DMS79 treated with DMSO at 0.1 percent for 48 hours (cell line): ENCODE measurements at regions not wholly inside any gene's neighbourhood (a gene's known extent, or its start where the extent isn't known, plus 50 kb on each side); places are given as distances from the start of the nearest gene placed in this dataset.

Experiments used
- DNase-seq: peaks from one replicate; lab custom pipeline; 2025; lab: John Stamatoyannopoulos, UW

GRCh38 chr5:2011481-2012411 is 129.0 kb upstream of the IRX4 start:
- no peak for DNase-seq

GRCh38 chr5:2010940-2011339 is 128.2 kb upstream of the IRX4 start:
- no peak for DNase-seq

GRCh38 chr5:2009986-2010914 is 127.5 kb upstream of the IRX4 start:
- no peak for DNase-seq

- no peak for DNase-seq
Measured at GRCh38 chr5:2008851-2009629, 126.3 kb upstream of the IRX4 start.

GRCh38 chr5:2007878-2008501 is 125.3 kb upstream of the IRX4 start:
- DNase-seq, result no peak

- DNase-seq, result no peak
Measured at GRCh38 chr5:2007496-2007877, 124.8 kb upstream of the IRX4 start.

GRCh38 chr5:2006971-2007291 is 124.2 kb upstream of the IRX4 start:
- DNase-seq, result no peak

- no peak for DNase-seq
Measured at GRCh38 chr5:2006193-2006970, 123.7 kb upstream of the IRX4 start.

- no peak for DNase-seq
Measured at GRCh38 chr5:2005101-2006041, 122.6 kb upstream of the IRX4 start.

GRCh38 chr5:2003690-2004365 is 121.1 kb upstream of the IRX4 start:
- DNase-seq, result no peak

GRCh38 chr5:2003206-2003605 is 120.5 kb upstream of the IRX4 start:
- no peak for DNase-seq

- DNase-seq, result no peak
Measured at GRCh38 chr5:2001300-2001699, 118.6 kb upstream of the IRX4 start.

- DNase-seq, result no peak
Measured at GRCh38 chr5:2000591-2000990, 117.9 kb upstream of the IRX4 start.

GRCh38 chr5:1999794-2000193 is 117.1 kb upstream of the IRX4 start:
- DNase-seq, result no peak

- DNase-seq, result no peak
Measured at GRCh38 chr5:1998716-1999317, 116.1 kb upstream of the IRX4 start.

GRCh38 chr5:1998348-1998669 is 115.6 kb upstream of the IRX4 start:
- no peak for DNase-seq

GRCh38 chr5:1997640-1998347 is 115.1 kb upstream of the IRX4 start:
- DNase-seq, result no peak

GRCh38 chr5:1995491-1995890 is 112.8 kb upstream of the IRX4 start:
- DNase-seq, result no peak
